ENCODE measurements at regions not wholly inside any gene's neighbourhood (a gene's known extent, or its start where the extent isn't known, plus 50 kb on each side); places are given as distances from the start of the nearest gene placed in this dataset.

GRCh38 chr5:8050616-8051175 lies 181.7 kb downstream of the MTRR start:
- DNase-seq: no peak

GRCh38 chr5:8053270-8053669 lies 184.3 kb downstream of the MTRR start:
- no peak for DNase-seq

GRCh38 chr5:8057769-8058168 lies 188.8 kb downstream of the MTRR start:
- DNase-seq: no peak

- DNase-seq: no peak
These were observed 189.8 kb downstream of the MTRR start for GRCh38 chr5:8058616-8059190.

- no peak for DNase-seq
These were observed 190.4 kb downstream of the MTRR start for GRCh38 chr5:8059337-8059736.

- DNase-seq: no peak
These were observed 191.4 kb downstream of the MTRR start for GRCh38 chr5:8060235-8060952.

GRCh38 chr5:8060953-8061429 lies 192.0 kb downstream of the MTRR start:
- DNase-seq: no peak

GRCh38 chr5:8062521-8062920 lies 193.6 kb downstream of the MTRR start:
- DNase-seq: no peak

- DNase-seq: no peak
These were observed 199.1 kb downstream of the MTRR start for GRCh38 chr5:8068078-8068477.

GRCh38 chr5:8070138-8070537 lies 201.2 kb downstream of the MTRR start:
- DNase-seq: no peak

- no peak for DNase-seq
These were observed 210.1 kb downstream of the MTRR start for GRCh38 chr5:8079056-8079455.

GRCh38 chr5:8081179-8081578 lies 212.2 kb downstream of the MTRR start:
- DNase-seq: no peak

GRCh38 chr5:8093669-8094068 lies 224.7 kb downstream of the MTRR start:
- DNase-seq: no peak

GRCh38 chr5:8094304-8094703 lies 225.4 kb downstream of the MTRR start:
- no peak for DNase-seq

- no peak for DNase-seq
These were observed 228.2 kb downstream of the MTRR start for GRCh38 chr5:8097146-8097545.

GRCh38 chr5:8098081-8098480 lies 229.1 kb downstream of the MTRR start:
- no peak for DNase-seq

- DNase-seq: no peak
These were observed 233.8 kb downstream of the MTRR start for GRCh38 chr5:8102714-8103113.

- DNase-seq: no peak
These were observed 245.8 kb downstream of the MTRR start for GRCh38 chr5:8114597-8115266.

- DNase-seq: no peak
These were observed 254.6 kb downstream of the MTRR start for GRCh38 chr5:8123559-8123958.

GRCh38 chr5:8134609-8135008 lies 265.7 kb downstream of the MTRR start:
- no peak for DNase-seq

GRCh38 chr5:8135742-8136141 lies 266.8 kb downstream of the MTRR start:
- no peak for DNase-seq

- no peak for DNase-seq
These were observed 267.3 kb downstream of the MTRR start for GRCh38 chr5:8136271-8136670.

GRCh38 chr5:8137941-8138550 lies 269.1 kb downstream of the MTRR start:
- no peak for DNase-seq

- DNase-seq: no peak
These were observed 269.9 kb downstream of the MTRR start for GRCh38 chr5:8138884-8139283.

Measured in SIG-M5 (cell line).